WTC11 (cell line): ENCODE measurements at regions not wholly inside any gene's neighbourhood (a gene's known extent, or its start where the extent isn't known, plus 50 kb on each side); places are given as distances from the start of the nearest gene placed in this dataset.

ENCODE experiments used
- ATAC-seq: fragments of 200-7000 bp; cut with Tn5 transposase; 2 replicates; pipeline ENCODE4 v1.10.0; 2021; ENCODE audit warnings: mild to moderate bottlenecking, moderate library complexity
- CTCF ChIA-PET: fragments of 300-600 bp; sonication (Branson Sonifier 250); formaldehyde crosslinking; loops from one replicate; lab custom pipeline; 2021; ENCODE audit warnings: antibody characterized with exemption; lab: Charles Lee
- POLR2A ChIA-PET: fragments of 350-600 bp; sonication (Branson Sonifier 250); formaldehyde crosslinking; loops from one replicate; lab custom pipeline; 2021; ENCODE audit warnings: antibody characterized with exemption; lab: Charles Lee
- DNase-seq: peaks from one replicate; pipeline ENCODE4 v3.0.0; 2021; ENCODE audit warnings: low spot score
- H3K27ac Mint-ChIP-seq: 2 replicates; pipeline ENCODE4 v1.8.0; 2021; ENCODE audit warnings: mixed read lengths
- H3K27me3 Mint-ChIP-seq: 2 replicates; pipeline ENCODE4 v1.8.0; 2021; ENCODE audit warnings: low read depth, mild to moderate bottlenecking, moderate library complexity, mixed read lengths
- H3K36me3 Mint-ChIP-seq: 2 replicates; pipeline ENCODE4 v1.8.0; 2021; ENCODE audit warnings: mixed read lengths
- H3K4me1 Mint-ChIP-seq: 2 replicates; pipeline ENCODE4 v1.8.0; 2022; ENCODE audit warnings: mixed read lengths
- H3K4me3 Mint-ChIP-seq: 2 replicates; pipeline ENCODE4 v1.8.0; 2021; ENCODE audit warnings: mild to moderate bottlenecking, moderate library complexity, mixed read lengths
- H3K9me3 Mint-ChIP-seq: 2 replicates; pipeline ENCODE4 v1.8.0; 2021; ENCODE audit warnings: mixed read lengths
- CREB1 ChIP-seq: sonication (generic); formaldehyde crosslinking; IDR thresholded peaks from 2 replicates; pipeline ENCODE4 v1.8.0; 2023; ENCODE audit warnings: mild to moderate bottlenecking, missing genetic modification reagents
- ETV6 ChIP-seq: sonication (generic); formaldehyde crosslinking; IDR thresholded peaks from 2 replicates; pipeline ENCODE4 v1.8.1; 2022; ENCODE audit warnings: mild to moderate bottlenecking, missing genetic modification reagents
- GRHL2 ChIP-seq: fragments of 250-450 bp; sonication (Bioruptor Pico); IDR thresholded peaks from 2 replicates; pipeline ENCODE4 v1.8.0; 2022; ENCODE audit warnings: mild to moderate bottlenecking, moderate library complexity; ENCODE audit not compliant: insufficient replicate concordance, severe bottlenecking
- MXD4 ChIP-seq: fragments of 250-450 bp; sonication (Bioruptor Pico); IDR thresholded peaks from 2 replicates; pipeline ENCODE4 v1.8.0; 2021; ENCODE audit warnings: mild to moderate bottlenecking, moderate library complexity, borderline replicate concordance
- NFYB ChIP-seq: sonication (generic); formaldehyde crosslinking; conservative IDR thresholded peaks from 2 replicates; pipeline ENCODE4 v1.8.0; 2022; ENCODE audit warnings: low read depth, missing genetic modification reagents
- NR1H2 ChIP-seq: sonication (generic); formaldehyde crosslinking; IDR thresholded peaks from 2 replicates; pipeline ENCODE4 v1.9.0; 2021; ENCODE audit warnings: mild to moderate bottlenecking, moderate library complexity, missing genetic modification reagents
- NR2C2 ChIP-seq: sonication (generic); formaldehyde crosslinking; IDR thresholded peaks from 2 replicates; pipeline ENCODE4 v1.8.0; 2022; ENCODE audit warnings: mild to moderate bottlenecking, missing genetic modification reagents
- OVOL2 ChIP-seq: fragments of 250-450 bp; sonication (Bioruptor Pico); IDR thresholded peaks from 2 replicates; pipeline ENCODE4 v1.9.0; 2021; ENCODE audit warnings: mild to moderate bottlenecking, borderline replicate concordance
- SP1 ChIP-seq: sonication (generic); formaldehyde crosslinking; conservative IDR thresholded peaks from 2 replicates; pipeline ENCODE4 v1.8.1; 2022; ENCODE audit warnings: missing genetic modification reagents
- ZNF121 ChIP-seq: sonication (generic); formaldehyde crosslinking; IDR thresholded peaks from 2 replicates; pipeline ENCODE4 v1.8.0; 2023; ENCODE audit warnings: missing genetic modification reagents
- TF ChIP-seq, protein P1 (sequence below): fragments of 250-450 bp; sonication (Bioruptor Pico); IDR thresholded peaks from 2 replicates; pipeline ENCODE4 v1.9.0; 2021; ENCODE audit warnings: mild to moderate bottlenecking
- TF ChIP-seq, protein P2 (sequence below): sonication (generic); formaldehyde crosslinking; IDR thresholded peaks from 2 replicates; pipeline ENCODE4 v1.8.1; 2022; ENCODE audit warnings: missing genetic modification reagents, borderline replicate concordance
- TF ChIP-seq, protein P3 (sequence below): sonication (generic); formaldehyde crosslinking; IDR thresholded peaks from 2 replicates; pipeline ENCODE4 v1.8.1; 2022; ENCODE audit warnings: mild to moderate bottlenecking, moderate library complexity, missing genetic modification reagents
- TF ChIP-seq, protein P4 (sequence below): fragments of 250-450 bp; sonication (Bioruptor Pico); conservative IDR thresholded peaks from 2 replicates; pipeline ENCODE4 v1.9.0; 2021; ENCODE audit warnings: mild to moderate bottlenecking
- TF ChIP-seq, protein P5 (sequence below): sonication (generic); formaldehyde crosslinking; IDR thresholded peaks from 2 replicates; pipeline ENCODE4 v1.8.1; 2023; ENCODE audit warnings: mild to moderate bottlenecking, missing genetic modification reagents, borderline replicate concordance
- TF ChIP-seq, protein P6 (sequence below): sonication (generic); formaldehyde crosslinking; IDR thresholded peaks from 2 replicates; pipeline ENCODE4 v1.8.1; 2023; ENCODE audit warnings: mild to moderate bottlenecking, missing genetic modification reagents
- TF ChIP-seq, protein P7 (sequence below): sonication (generic); formaldehyde crosslinking; IDR thresholded peaks from 2 replicates; pipeline ENCODE4 v1.8.0; 2022; ENCODE audit warnings: mild to moderate bottlenecking, missing genetic modification reagents
- TF ChIP-seq, protein P8 (sequence below): sonication (generic); formaldehyde crosslinking; IDR thresholded peaks from 2 replicates; pipeline ENCODE4 v1.8.1; 2023; ENCODE audit warnings: mild to moderate bottlenecking, missing genetic modification reagents, moderate library complexity

DNA sequence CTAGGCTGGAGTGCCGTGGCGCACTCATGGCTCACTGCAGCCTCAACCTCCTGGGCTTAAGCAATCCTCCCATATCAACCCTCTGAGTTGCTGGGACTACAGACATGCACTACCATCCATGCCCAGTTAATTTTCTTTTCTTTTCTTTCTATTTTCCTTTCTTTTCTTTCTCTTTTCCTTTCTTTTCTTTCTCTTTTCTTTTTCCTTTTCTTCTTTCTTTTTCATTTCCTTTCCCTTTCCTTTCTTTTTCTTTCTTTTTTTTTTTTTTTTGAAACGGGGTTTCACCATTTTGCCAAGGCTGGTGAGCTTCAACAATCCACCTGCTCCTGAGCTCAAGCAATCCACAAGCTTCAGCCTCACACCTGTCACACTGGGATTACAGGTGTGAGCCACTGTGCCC is 60.1 kb upstream of the ACSS3 start:
- Mint-ChIP-seq H3K4me3 (no peak overlapping the region), H3K9me3 (no peaks in the 10 kb centered on the region), H3K27ac (no peak overlapping the region), H3K27me3 (no peaks in the 10 kb centered on the region), H3K36me3 (no peaks in the 10 kb centered on the region)
- POLR2A ChIA-PET: interaction anchor here (0.7 kb wide), 1 partner anchor 809 kb away, joined by 3 read pairs; no protein-coding TSS in a partner anchor
- TF ChIP-seq, protein P1, sequence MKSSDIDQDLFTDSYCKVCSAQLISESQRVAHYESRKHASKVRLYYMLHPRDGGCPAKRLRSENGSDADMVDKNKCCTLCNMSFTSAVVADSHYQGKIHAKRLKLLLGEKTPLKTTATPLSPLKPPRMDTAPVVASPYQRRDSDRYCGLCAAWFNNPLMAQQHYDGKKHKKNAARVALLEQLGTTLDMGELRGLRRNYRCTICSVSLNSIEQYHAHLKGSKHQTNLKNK (CRISPR knock-in tag): no peak
- TF ChIP-seq ETV6 (CRISPR knock-in tag) (no peak), GRHL2 (CRISPR knock-in tag) (no peak), NFYB (CRISPR knock-in tag) (no peak)
- TF ChIP-seq, protein P2, sequence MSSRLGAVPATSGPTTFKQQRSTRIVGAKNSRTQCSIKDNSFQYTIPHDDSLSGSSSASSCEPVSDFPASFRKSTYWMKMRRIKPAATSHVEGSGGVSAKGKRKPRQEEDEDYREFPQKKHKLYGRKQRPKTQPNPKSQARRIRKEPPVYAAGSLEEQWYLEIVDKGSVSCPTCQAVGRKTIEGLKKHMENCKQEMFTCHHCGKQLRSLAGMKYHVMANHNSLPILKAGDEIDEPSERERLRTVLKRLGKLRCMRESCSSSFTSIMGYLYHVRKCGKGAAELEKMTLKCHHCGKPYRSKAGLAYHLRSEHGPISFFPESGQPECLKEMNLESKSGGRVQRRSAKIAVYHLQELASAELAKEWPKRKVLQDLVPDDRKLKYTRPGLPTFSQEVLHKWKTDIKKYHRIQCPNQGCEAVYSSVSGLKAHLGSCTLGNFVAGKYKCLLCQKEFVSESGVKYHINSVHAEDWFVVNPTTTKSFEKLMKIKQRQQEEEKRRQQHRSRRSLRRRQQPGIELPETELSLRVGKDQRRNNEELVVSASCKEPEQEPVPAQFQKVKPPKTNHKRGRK (CRISPR knock-in tag): 0 out of 2 replicates have a peak, but pooled peaks have one; percentile 33
- TF ChIP-seq, all 79 proteins: peak for 1
- no peaks in the 10 kb centered on the region for H3K4me1 Mint-ChIP-seq
- ATAC-seq (no peak), DNase-seq (no peak)
- CTCF ChIA-PET: no interaction called here

DNA sequence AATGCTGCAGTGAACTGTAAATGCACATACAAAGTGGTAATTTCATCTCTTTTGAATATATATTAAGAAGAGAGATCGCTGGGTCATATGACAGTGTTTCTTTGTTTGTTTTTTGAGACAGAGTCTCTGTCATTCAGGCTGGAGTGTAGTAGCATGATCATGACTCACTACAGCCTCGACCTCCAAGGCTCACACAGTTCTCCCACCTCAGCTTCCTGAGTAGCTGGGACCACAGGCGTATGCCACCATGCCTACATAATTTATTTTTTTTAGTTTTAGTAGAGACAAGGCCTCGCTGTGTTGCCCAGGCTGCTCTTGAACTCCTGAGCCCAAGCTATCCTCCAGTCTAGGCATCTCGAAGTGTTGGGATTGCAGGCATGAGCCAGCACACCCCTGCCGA is 62.4 kb upstream of the ACSS3 start:
- POLR2A ChIA-PET: interaction anchor here (0.8 kb wide), 1 partner anchor 63 kb away, joined by 3 read pairs; no protein-coding TSS in a partner anchor
- H3K27me3 Mint-ChIP-seq: no peaks in the 10 kb centered on the region
- TF ChIP-seq OVOL2 (CRISPR knock-in tag) (no peak), MXD4 (CRISPR knock-in tag) (no peak), SP1 (no peak), CREB1 (CRISPR knock-in tag) (no peak), NR1H2 (CRISPR knock-in tag) (no peak), NR2C2 (CRISPR knock-in tag) (no peak), ZNF121 (CRISPR knock-in tag) (no peak)
- TF ChIP-seq, protein P3, sequence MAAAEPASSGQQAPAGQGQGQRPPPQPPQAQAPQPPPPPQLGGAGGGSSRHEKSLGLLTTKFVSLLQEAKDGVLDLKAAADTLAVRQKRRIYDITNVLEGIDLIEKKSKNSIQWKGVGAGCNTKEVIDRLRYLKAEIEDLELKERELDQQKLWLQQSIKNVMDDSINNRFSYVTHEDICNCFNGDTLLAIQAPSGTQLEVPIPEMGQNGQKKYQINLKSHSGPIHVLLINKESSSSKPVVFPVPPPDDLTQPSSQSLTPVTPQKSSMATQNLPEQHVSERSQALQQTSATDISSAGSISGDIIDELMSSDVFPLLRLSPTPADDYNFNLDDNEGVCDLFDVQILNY (CRISPR knock-in tag): no peak
- TF ChIP-seq, protein P4, sequence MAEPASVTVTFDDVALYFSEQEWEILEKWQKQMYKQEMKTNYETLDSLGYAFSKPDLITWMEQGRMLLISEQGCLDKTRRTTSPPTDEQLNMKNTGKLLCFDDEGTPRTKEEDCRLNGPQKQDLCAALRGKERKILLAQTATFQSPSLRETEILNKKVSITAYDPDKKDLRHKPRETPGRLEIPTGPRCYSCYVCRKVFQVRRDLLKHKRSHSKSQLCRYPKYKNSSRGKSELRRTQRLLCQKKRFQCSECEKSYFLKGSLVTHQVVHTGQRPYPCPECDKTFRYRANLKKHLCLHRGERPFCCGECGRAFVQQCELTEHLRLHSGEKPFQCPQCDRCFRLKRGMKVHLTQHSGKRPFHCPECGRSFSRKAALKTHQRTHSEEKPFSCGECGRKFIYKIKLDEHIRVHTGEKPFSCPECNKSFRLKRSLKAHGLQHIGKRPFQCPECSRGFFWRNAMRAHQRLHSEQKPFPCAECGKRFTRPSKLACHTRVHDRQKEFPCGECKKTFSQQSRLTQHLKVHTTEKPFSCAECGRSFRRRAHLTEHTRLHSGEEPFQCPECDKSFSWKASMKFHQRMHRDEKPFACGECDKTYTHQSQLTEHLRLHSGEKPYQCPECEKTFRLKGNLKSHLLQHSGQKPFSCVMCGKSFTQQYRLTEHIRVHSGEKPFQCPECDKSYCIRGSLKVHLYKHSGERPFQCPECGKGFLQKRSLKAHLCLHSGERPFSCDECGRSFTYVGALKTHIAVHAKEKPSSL (CRISPR knock-in tag): no peak
- TF ChIP-seq, protein P5, sequence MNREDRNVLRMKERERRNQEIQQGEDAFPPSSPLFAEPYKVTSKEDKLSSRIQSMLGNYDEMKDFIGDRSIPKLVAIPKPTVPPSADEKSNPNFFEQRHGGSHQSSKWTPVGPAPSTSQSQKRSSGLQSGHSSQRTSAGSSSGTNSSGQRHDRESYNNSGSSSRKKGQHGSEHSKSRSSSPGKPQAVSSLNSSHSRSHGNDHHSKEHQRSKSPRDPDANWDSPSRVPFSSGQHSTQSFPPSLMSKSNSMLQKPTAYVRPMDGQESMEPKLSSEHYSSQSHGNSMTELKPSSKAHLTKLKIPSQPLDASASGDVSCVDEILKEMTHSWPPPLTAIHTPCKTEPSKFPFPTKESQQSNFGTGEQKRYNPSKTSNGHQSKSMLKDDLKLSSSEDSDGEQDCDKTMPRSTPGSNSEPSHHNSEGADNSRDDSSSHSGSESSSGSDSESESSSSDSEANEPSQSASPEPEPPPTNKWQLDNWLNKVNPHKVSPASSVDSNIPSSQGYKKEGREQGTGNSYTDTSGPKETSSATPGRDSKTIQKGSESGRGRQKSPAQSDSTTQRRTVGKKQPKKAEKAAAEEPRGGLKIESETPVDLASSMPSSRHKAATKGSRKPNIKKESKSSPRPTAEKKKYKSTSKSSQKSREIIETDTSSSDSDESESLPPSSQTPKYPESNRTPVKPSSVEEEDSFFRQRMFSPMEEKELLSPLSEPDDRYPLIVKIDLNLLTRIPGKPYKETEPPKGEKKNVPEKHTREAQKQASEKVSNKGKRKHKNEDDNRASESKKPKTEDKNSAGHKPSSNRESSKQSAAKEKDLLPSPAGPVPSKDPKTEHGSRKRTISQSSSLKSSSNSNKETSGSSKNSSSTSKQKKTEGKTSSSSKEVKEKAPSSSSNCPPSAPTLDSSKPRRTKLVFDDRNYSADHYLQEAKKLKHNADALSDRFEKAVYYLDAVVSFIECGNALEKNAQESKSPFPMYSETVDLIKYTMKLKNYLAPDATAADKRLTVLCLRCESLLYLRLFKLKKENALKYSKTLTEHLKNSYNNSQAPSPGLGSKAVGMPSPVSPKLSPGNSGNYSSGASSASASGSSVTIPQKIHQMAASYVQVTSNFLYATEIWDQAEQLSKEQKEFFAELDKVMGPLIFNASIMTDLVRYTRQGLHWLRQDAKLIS (CRISPR knock-in tag): no peak
- TF ChIP-seq, protein P6, sequence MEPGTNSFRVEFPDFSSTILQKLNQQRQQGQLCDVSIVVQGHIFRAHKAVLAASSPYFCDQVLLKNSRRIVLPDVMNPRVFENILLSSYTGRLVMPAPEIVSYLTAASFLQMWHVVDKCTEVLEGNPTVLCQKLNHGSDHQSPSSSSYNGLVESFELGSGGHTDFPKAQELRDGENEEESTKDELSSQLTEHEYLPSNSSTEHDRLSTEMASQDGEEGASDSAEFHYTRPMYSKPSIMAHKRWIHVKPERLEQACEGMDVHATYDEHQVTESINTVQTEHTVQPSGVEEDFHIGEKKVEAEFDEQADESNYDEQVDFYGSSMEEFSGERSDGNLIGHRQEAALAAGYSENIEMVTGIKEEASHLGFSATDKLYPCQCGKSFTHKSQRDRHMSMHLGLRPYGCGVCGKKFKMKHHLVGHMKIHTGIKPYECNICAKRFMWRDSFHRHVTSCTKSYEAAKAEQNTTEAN (CRISPR knock-in tag): no peak
- TF ChIP-seq, protein P7, sequence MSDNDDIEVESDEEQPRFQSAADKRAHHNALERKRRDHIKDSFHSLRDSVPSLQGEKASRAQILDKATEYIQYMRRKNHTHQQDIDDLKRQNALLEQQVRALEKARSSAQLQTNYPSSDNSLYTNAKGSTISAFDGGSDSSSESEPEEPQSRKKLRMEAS: no peak
- TF ChIP-seq, protein P8, sequence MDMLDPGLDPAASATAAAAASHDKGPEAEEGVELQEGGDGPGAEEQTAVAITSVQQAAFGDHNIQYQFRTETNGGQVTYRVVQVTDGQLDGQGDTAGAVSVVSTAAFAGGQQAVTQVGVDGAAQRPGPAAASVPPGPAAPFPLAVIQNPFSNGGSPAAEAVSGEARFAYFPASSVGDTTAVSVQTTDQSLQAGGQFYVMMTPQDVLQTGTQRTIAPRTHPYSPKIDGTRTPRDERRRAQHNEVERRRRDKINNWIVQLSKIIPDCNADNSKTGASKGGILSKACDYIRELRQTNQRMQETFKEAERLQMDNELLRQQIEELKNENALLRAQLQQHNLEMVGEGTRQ: no peak
- TF ChIP-seq, all 79 proteins: peak for 0
- Mint-ChIP-seq H3K9me3 (no peaks in the 10 kb centered on the region), H3K4me3 (no peak overlapping the region), H3K27ac (no peak overlapping the region), H3K36me3 (no peaks in the 10 kb centered on the region), H3K4me1 (no peaks in the 10 kb centered on the region)
- DNase-seq (no peak), ATAC-seq (no peak)
- CTCF ChIA-PET: no interaction called here
